Smooth muscle cell of the brain vasculature (primary cell): ENCODE measurements at regions not wholly inside any gene's neighbourhood (a gene's known extent, or its start where the extent isn't known, plus 50 kb on each side); places are given as distances from the start of the nearest gene placed in this dataset.

ENCODE experiments used
- DNase-seq: peaks from one replicate; pipeline ENCODE4 v3.0.0-alpha.2; 2012; ENCODE audit warnings: low read depth, low spot score

DNA sequence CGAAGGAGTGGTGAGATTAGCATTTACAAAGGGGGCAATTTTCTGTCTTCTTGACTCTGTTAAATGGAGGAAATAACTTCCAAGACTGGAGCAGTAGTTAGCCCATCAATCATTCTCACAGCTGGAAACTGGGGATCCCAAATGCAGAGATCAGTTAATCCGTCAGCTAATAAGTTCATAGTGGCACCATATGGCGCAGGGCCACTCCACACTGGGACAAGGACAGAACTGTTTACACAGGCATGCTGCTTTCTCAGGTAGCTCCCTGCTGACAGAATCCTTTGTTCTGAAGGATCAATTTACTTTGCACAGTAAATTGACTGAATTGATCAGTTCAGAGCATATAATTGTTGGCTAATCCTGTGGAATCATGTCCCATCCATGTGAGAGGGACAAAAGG lies 395.7 kb downstream of the TMEM161B start:
- DNase-seq = no peak

DNA sequence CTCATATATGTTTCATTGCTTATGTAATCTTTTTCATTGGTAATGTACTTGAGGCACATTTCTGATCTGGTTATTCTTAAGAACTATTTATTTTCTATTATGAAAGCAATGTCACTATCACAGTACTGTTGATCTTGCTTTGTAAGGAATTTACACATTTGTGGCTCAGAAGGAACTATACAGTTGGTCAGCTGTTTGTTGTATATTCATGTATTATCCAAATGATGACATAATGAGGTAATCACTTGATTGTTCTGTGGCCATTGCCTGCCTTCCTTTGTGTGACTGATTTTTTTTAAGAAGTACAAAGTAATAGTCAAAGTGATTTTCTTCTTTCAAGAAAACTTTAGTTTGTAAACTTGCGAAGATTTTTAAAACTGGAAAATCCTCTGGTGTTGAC lies 399.9 kb downstream of the TMEM161B start:
- no peak for DNase-seq

DNA sequence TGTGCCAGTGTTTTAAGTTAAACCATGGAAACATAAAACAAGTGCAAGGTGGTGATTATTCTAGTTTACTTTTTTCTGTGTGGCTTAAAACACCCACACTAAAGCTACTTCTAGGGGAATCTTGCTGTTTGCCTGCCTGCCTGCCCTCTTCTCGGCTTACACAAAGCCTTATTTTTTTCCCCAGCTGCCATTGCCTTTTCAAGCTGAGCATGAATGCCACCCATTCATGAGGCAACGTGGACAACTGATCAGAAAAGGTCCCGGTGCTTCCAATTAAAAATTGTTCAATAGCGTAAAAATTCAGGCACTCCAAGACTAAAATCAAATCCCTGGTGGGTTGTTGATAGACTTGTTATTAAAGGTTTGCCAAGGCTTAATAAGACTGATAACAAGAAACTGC lies 401.4 kb downstream of the TMEM161B start:
- no peak for DNase-seq

DNA sequence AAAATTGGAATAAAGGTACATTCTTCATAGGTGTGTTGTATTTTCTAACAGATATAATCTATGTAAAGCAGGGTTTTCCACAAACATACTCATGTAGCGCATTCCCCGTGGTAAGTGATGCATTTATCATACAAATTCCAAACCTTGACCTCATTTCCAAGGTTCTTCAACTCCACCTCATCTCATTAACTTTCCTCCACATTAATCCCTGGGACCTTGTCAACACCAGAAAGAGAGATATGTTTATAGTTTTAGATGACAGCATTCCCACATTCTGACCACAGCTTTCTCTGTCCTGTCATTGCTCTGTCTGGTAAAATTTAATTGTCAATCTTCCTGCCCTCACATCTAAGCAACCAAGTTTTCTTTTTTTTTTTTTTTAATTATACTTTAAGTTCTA lies 415.1 kb downstream of the TMEM161B start:
- DNase-seq = no peak

DNA sequence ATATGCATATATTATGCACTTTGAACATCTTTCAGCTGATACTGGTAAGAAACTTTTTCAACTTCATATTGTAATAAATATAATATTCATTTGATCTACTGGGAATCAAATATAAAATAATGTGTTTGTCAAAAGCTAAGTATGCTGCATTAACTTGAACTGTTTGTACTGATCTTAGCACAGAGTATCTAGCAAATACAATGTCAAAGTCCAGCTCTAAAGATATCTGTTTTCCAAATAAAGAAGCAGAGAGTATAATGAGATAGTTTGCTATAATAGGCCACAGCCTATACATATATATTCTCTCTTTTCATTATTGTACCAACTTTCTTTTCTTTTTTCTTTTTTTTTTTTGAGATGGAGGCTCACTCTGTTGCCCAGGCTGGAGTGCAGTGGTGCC lies 417.0 kb downstream of the TMEM161B start:
- DNase-seq = no peak

DNA sequence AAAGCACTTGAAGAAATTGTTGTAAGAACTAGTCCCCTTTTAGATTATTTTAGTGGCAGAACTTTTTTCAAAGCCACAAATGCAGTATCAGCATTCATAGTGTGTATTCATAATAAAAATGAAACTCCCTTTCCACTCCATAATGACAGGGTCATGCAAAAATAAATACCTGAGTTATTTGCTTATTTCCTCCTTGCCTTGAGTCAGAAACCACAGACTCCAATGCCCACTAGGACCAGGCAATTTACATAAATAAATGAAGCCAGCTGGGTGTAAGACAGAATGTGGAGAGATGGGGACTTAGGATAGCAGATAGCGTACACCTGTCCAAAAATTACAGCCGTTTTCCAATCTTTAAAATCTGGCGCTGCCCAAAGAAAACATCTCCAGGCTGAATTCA lies 417.8 kb downstream of the TMEM161B start:
- DNase-seq = no peak

DNA sequence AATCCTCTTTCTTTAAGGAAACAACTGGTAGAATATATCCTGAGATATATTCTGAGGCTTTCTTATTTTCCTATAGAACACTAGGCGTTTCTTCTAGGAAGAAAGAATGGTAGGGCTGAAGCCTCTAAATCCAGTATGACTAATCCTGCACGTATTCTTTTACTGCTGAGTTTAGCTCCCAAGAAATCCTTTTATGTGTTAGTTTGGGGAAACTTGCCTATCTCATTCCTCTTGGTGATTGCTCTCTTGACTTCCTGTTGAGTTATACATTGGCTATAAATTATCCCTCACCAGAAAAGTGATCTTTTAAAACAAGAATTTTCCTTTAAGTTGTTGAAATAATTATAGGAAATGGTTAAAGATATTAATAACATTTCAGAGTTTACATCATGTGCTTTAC lies 422.9 kb downstream of the TMEM161B start:
- DNase-seq = no peak

DNA sequence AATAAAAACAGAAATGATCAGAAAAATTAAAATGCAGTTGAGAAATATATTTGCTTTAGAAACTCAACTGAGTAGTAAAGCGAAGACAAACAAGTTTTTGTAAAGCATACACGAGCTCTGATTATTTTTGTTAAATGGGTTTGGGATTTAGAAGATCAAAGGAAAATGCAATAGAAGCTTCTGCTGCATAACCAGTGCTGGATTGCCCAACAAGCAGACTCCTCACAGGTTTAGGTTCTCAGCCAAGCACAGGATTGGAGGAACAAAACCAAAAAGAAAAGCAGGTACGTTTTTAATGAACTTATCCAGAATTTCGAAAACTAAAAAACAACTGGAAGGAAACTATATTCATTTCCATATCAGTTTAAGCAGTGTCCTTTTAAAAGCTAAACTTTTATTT lies 423.8 kb downstream of the TMEM161B start:
- DNase-seq = no peak

DNA sequence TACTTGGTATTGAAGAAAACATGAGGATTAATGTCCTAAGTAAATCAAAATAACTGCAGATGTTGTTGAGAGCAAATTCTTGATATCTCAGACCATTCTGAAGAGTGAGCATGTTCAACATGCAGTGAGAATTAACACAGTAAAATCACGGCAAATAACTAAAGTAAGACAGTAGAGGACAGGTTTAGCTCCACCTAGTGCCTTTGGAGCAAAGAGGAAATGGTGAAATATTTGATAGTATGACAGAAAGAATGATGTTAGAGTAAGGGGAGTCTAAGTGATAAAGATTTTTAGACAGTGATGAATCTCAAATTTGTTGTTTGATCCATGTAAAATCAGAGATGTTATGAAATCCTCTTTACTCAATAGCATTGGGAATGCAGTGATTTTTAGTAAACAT lies 424.2 kb downstream of the TMEM161B start:
- no peak for DNase-seq

DNA sequence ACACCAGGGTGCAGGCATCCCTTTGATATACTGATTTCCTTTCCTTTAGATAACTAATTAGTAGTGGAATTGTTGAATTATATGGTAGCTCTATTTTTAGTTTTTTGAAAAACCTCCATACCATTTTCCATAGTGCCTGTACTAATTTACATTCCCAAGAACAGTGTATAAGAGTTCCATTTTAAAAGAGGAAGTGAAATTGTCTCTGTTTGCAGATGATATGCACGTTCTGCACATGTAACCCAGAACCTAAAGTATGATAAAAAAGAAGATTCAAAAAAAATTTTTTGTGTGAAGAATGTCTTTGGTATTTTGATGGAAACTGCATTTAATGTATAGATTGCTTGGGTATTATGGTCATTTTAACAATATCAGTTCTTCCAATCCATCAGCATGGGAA lies 424.0 kb upstream of the CCNH start:
- DNase-seq = no peak

DNA sequence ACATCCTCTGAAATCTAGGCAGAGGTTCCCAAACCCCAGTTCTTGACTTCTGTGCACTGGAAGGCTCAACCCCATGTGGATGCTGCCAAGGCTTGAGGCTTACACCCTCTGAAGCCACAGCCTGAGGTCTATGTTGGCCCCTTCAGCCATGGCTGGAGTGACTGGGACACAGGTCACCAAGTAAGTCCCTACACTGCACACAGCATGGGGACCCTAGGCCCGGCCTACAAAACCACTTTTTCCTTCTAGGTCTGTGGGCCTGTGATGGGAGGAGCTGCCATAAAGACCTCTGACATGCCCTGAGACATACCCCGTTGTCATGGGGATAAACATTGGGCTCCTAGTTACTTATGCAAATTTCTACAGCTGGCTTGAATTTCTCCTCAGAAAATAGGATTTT lies 418.8 kb upstream of the CCNH start:
- no peak for DNase-seq

DNA sequence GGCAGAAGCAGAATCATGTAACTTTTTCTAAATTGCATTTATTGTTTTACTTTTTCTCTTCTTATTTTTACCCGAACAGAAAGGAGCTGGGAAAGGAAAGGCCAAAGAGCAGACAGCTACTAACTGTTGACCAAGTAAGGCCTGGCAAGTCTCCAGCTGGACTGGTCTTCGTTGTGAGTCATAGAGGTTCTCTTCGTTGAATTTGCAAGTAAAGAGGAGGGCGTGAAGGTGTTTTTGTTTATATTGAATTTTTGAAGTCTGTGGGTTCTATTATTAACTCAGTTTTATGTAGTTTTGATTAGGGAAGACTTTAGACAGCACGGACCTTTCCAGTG lies 416.5 kb upstream of the CCNH start:
- DNase-seq = no peak

DNA sequence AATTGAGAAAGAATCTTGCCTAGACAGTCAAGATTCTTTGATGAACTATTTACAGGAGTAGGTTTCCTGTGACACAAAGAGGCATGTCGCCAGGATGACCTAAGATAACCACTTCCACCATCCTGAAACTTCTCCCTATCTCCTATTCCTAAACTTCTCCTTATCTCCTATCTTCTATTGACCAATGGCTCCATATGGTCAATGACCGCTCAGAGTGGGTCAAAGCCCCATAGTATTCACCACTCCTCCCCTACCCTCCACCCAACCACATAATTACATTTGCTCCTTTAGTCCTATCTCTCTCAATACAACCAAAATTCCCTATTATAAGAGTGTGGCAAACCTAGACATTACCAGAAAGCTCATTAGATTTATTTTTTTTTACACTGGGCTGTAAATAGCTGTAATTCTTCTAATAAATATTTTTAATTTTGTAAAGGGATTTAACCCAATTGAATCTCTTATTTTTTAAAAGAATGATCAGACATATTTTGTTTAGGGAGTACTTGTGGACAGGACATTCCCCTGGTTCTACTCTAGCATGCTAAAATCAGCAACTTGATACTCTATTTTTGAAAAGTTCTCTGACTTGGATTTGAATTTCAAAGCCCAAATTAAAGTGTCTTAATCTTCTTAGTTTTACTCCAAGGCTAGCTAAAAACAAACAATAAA lies 416.0 kb upstream of the CCNH start:
- DNase-seq = no peak

DNA sequence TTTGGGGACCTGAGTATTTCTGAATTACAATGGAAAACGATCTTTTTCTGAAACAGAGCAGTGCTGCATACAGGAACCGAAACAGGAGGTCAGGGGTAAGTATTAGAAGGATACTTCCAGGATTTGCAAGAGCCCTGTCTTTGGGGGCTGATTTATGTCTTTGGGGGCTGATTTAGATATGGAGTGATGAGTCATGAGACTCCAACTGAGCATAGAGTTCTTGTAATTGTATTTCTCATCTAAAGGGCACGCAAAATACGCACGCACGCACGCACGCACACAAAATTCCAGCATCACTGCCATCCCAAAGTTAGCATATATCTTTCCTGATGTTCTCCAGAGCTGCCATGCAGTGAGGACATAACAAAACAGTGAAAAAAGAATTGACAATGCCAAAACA lies 414.8 kb upstream of the CCNH start:
- DNase-seq = no peak

DNA sequence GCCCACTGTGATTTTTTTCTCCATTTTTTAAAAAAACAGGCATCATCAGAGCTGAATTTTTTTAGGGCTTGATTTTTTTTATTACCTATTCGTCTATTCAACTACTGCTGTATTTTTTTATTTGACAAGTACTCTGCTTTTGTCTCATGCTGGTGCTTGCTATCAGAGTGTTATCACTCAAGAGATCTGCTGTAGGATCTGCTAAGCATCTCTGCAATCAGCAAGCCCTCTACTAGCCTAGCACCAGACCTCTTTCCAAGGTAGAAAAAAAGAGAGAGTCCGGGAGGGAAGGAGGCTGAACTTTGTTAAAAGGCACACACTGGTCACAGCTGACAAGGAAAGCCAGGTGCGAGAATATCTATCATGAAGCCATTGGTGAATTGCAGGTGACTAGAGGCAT lies 413.8 kb upstream of the CCNH start:
- DNase-seq = no peak

DNA sequence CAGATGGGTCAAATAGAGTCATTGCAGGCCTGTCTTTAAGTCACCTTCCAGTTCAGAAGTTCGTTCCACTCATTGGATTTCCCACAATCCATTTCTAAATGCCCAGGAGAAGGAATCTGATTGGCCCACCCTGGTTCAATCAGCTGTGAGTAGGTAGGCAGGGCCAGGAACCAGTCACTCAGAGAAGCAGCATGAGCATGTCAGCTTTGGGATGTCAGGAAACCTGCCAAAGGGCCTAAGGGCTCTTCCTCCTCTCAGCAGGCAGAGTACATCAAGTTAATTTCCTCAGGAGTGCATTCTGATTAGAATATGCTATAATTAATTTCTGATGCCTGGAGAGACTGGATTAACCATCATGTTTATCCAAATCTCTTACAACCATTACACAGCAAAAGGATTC lies 412.9 kb upstream of the CCNH start:
- no peak for DNase-seq

DNA sequence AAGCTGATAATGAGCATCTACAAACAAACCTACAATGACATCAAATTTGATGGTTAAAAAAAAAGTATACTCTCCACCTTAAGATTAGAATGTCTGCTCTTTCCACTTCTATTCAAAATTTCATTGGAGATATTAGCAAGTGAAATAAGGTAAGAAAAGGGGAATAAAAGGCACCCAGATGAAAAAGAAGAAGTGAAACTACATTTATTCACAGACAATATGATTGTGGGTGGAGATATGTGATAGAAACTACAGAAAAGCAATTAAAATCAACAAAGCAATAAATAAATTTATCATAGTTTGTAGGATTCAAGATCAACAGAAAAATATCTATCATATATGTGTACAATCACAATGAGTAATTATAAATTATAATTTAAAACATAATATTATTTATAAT lies 395.1 kb upstream of the CCNH start:
- no peak for DNase-seq

DNA sequence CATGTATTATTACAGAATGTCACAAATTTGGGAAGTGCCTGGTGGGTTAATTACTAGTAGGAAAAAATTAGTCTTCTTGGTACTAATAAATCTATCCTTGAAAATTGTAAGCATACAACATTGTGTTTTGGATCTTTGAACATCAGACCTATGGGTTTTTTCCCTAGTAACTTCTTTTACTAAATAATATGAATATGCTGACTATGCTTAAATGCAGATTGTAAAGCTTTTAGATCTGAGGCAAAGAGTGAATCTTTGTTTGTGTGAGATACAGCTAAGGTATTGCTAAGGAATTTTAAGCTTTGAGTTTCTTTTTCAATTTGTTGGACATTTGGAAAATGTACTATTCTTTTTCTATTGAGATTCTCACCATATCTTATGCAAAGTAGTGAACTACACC lies 390.6 kb upstream of the CCNH start:
- DNase-seq = no peak

DNA sequence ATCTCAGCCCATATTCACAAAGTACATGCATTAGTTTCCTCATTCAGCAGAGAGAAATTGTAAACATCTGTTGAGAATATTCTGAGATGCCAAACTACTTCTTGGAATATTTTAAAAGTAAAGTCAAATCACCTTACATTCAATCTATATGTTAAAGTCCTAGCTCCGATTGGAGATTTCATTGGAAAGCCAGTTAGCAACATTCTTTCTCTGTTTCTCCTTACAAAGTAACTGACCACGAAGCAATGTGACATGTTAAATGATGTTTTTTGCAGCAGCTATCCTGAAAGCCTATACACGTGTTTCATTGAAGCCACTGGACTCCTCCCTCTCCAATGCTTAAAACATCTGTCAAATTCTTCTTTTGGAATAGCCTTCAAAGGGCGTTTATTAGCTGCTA lies 379.1 kb upstream of the CCNH start:
- no peak for DNase-seq

DNA sequence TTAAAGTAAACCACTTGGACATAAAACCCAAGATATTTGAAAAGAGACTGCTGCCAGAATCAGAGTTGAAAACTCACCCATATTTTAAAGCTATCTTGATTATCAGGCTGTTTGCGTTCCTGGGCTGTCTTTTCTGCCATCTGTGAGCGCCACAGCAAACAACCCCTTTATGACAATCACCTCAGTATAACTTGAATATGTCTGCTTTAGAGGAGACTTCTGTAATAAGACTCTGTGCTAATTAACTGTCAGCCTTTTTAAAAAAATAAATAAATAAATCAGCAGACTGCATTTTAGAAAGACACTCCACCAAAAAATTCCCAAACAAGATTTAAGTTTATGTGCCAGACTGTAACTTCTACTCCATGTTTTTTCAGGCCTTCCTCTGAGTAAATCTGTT lies 375.7 kb upstream of the CCNH start:
- DNase-seq = no peak

DNA sequence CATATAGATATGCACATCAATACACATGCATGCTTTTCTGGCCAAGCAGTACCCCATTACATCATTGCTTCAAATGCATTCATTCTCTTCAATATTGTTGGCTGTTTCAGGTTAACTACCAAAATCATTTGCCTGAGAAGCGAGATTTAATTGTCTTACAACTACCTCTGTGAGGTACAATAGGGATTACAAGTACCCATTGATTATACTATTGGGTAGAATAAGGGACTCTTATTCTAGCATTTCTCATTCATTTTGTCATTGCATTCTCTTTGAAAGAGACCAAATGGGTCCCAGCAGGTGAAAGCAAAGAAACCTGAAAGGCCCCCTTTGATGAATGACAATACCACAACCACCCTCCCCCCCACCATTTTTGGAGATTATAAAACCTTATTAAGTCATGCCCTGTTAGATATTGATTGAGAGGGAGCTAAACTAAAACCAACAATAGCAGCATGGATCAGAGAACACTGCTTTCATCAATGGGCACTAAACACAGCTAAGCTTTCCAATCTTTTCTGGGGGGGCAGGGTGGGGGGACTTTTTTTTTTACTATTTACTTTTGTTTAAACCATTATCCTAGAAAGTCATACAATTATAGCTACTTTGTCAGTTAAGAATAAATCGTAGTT lies 375.0 kb upstream of the CCNH start:
- DNase-seq = no peak

DNA sequence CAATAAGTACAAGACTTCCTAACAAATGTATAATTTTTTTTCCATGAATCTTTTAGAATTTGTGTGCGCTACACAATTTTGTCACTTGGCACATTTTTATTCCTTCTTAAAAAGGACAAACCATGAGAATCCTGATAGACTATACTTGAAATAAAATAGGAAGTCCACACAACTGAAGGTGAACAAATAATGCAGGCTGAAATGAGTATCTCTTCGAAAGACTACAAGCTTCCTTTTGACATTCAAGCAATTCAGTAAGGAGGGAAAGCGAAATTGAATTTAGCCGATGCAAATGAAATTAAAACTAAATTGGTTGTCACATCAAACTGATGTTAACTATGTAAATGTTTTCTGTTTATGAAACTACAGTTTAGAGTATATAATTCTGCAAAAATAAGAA lies 374.4 kb upstream of the CCNH start:
- DNase-seq = no peak

DNA sequence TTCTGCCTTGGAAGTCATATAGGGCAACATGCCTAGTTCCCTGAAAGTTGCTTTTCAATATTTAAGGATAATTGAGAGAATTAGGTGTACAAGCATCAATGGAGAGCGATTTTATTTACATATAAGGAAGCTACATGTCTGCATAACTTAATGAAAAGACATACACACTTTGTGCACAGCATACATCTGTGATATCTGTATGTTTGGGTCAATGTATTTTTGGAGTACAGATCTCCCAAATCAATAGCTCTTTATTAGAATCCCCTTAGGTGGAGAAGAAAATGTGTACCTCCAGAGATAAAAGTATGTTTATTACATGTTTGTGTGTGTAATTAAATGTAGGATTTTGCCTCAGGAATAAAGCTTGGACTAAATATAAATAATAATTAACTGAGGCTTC lies 373.7 kb upstream of the CCNH start:
- DNase-seq = no peak
